Mammary epithelial cell (primary cell): ENCODE measurements at regions not wholly inside any gene's neighbourhood (a gene's known extent, or its start where the extent isn't known, plus 50 kb on each side); places are given as distances from the start of the nearest gene placed in this dataset.
"Not testable (repeated sequence)": the region's sequence is repeated elsewhere in the genome, so short reads cannot be mapped to it uniquely, and the experiment has no call there.

ENCODE experiments used
- CTCF ChIP-seq, 2 donors: IDR thresholded peaks in 1 of 2; conservative IDR thresholded peaks in 1 of 2; 2 replicates each; pipeline ENCODE4 v1.5.1; 2011 to 2012; ENCODE audit warnings: inconsistent platforms in 2 of 2, low read length in 2 of 2, mild to moderate bottlenecking in 2 of 2, control low read depth in 1 of 2, low read depth in 1 of 2; ENCODE audit not compliant: insufficient read depth in 1 of 2; ENCODE audit errors: extremely low read depth in 1 of 2
- EZH2 ChIP-seq: IDR thresholded peaks from 2 replicates; pipeline ENCODE4 v1.6.1; 2012; ENCODE audit warnings: low read length, inconsistent platforms, borderline replicate concordance

- not testable (repeated sequence) for TF ChIP-seq CTCF (conservative IDR thresholded peaks at IDR 0.05 in 1 of 2, IDR thresholded peaks at IDR 0.05 in 1 of 2; ENCODE audit: extremely low read depth in 1 of 2, insufficient read depth in 1 of 2, low read depth in 1 of 2, low read length in 2 of 2); EZH2
Observed at GRCh38 chr9:65465246-65465895, 180.4 kb upstream of the FOXD4L5 start.
